ENCODE measurements at regions not wholly inside any gene's neighbourhood (a gene's known extent, or its start where the extent isn't known, plus 50 kb on each side); places are given as distances from the start of the nearest gene placed in this dataset.

- no peak overlapping the region for H3K9ac ChIP-seq (replicated peaks in 1 of 4; ENCODE audit: extremely low read depth in 1 of 4, low read depth in 3 of 4, low read length in 3 of 4)
Measured at GRCh38 chr3:103499967-103500366, 1065.2 kb downstream of the ZPLD1 start.

More at GRCh38 chr3:103499967-103500366, 1065.2 kb downstream of the ZPLD1 start:
- Histone ChIP-seq H3K23me2 (ENCODE audit: low read depth, low read length) (no peaks in the 10 kb centered on the region), H4K8ac (ENCODE audit: extremely low read depth, insufficient read depth, low read length) (no peak overlapping the region), H2BK12ac (ENCODE audit: low read depth, low read length) (no peak overlapping the region), H3K79me2 (ENCODE audit: control insufficient read depth in 1 of 2, insufficient read depth in 2 of 2, low read length in 2 of 2) (no peaks in the 10 kb centered on the region), H4K5ac (ENCODE audit: insufficient read length, low read depth, low read length) (no peak overlapping the region), H2BK120ac (replicated peaks; ENCODE audit: low read depth, low read length) (no peak overlapping the region), H3K27me3 (replicated peaks in 1 of 4; ENCODE audit: control insufficient read depth in 3 of 4, extremely low read depth in 1 of 4, insufficient read depth in 3 of 4, low read length in 3 of 4) (no peaks in the 10 kb centered on the region), H4K91ac (replicated peaks; ENCODE audit: insufficient read length, low read length) (no peak overlapping the region), H3K14ac (ENCODE audit: insufficient read length) (no peak overlapping the region), H3K79me1 (ENCODE audit: low read depth, low read length) (no peaks in the 10 kb centered on the region), H3K36me3 (ENCODE audit: control insufficient read depth in 2 of 4, insufficient read depth in 4 of 4, low read length in 3 of 4) (no peaks in the 10 kb centered on the region), H2BK5ac (ENCODE audit: low read depth, low read length) (no peak overlapping the region), H3K56ac (replicated peaks; ENCODE audit: insufficient read length, low read depth, low read length) (no peak overlapping the region), H3K4me2 (ENCODE audit: insufficient read depth in 1 of 2, low read depth in 2 of 2, low read length in 2 of 2) (no peak overlapping the region), H3K4ac (replicated peaks; ENCODE audit: insufficient read length, low read depth, low read length) (no peak overlapping the region), H3K18ac (ENCODE audit: extremely low read depth, low read length) (no peak overlapping the region), H2AK5ac (ENCODE audit: low read depth, low read length) (no peak overlapping the region), H3K27ac (ENCODE audit: low read depth, low read length) (no peak overlapping the region), H3K23ac (ENCODE audit: insufficient read length) (no peak overlapping the region), H3K4me3 (ENCODE audit: extremely low read depth in 1 of 4, insufficient read depth in 2 of 4, low read depth in 3 of 4, low read length in 4 of 4) (no peak overlapping the region), H2BK15ac (ENCODE audit: low read length) (no peak overlapping the region), H3K9me3 (ENCODE audit: insufficient read depth in 2 of 2, low read depth in 1 of 2, low read length in 1 of 2) (no peaks in the 10 kb centered on the region), H2AFZ (ENCODE audit: low read length) (no peak overlapping the region), H4K20me1 (replicated peaks in 1 of 2; ENCODE audit: control insufficient read depth in 1 of 2, insufficient read depth in 2 of 2, low read length in 2 of 2) (no peaks in the 10 kb centered on the region), H2BK20ac (ENCODE audit: low read length) (no peak overlapping the region), H3K4me1 (replicated peaks in 1 of 4; ENCODE audit: control insufficient read depth in 3 of 4, insufficient read depth in 4 of 4, low read length in 3 of 4) (no peaks in the 10 kb centered on the region)
- ChIA-PET POLR2A (ENCODE audit: partially characterized antibody) (no interaction called here), CTCF (ENCODE audit: partially characterized antibody) (no interaction called here)
- 94% methylated on average over 4 of the region's 4 CpGs; no CpG with 5 or more reads in 1 of the 2 experiments for WGBS, 2 experiments (ENCODE audit: extremely low coverage in 1 of 2, insufficient coverage in 1 of 2, insufficient read length in 1 of 2, insufficient replicate concordance in 2 of 2, low coverage in 1 of 2, low lambda C conversion rate in 2 of 2, missing lambda C conversion rate in 1 of 2)
- no peak for DNase-seq (ENCODE audit: low read depth in 1 of 2, low spot score in 2 of 2)
- no peak for TF ChIP-seq CBX8 (IDR thresholded peaks at IDR 0.05; ENCODE audit: borderline replicate concordance, low read depth, low read length)
- TF ChIP-seq PHF8 (conservative IDR thresholded peaks at IDR 0.05; ENCODE audit: low read depth, low read length): no peak
- no peak for TF ChIP-seq KDM5A (IDR thresholded peaks at IDR 0.05; ENCODE audit: low read length)
- TF ChIP-seq ATF2 (IDR thresholded peaks at IDR 0.05; ENCODE audit: low read length): no peak
- TF ChIP-seq SIRT6 (IDR thresholded peaks at IDR 0.05; ENCODE audit: low read length): no peak
- no peak for TF ChIP-seq TAF7 (optimal IDR thresholded peaks at IDR 0.05; ENCODE audit: borderline replicate concordance, low read depth, low read length)
- TF ChIP-seq SP4 (IDR thresholded peaks at IDR 0.05; ENCODE audit: low read length): no peak
- TF ChIP-seq RXRA (IDR thresholded peaks at IDR 0.05; ENCODE audit: insufficient read depth, low read depth, low read length): no peak
- TF ChIP-seq HDAC6 (IDR thresholded peaks at IDR 0.05; ENCODE audit: low read depth, low read length): no peak
- no peak for TF ChIP-seq RAD21 (IDR thresholded peaks at IDR 0.05 in 1 of 2, conservative IDR thresholded peaks at IDR 0.05 in 1 of 2; ENCODE audit: low read depth in 2 of 2, low read length in 2 of 2)
- no peak for FAIRE-seq
